ENCODE measurements at regions not wholly inside any gene's neighbourhood (a gene's known extent, or its start where the extent isn't known, plus 50 kb on each side); places are given as distances from the start of the nearest gene placed in this dataset.

- WGBS (ENCODE audit: low lambda C conversion rate), result 100% methylated on average over 1 of the region's 1 CpG
- TF ChIP-seq HIC2 (CRISPR knock-in tag; IDR thresholded peaks at IDR 0.05; ENCODE audit: low read depth) (no peak), ZNF607 (CRISPR knock-in tag; IDR thresholded peaks at IDR 0.05; ENCODE audit: borderline replicate concordance) (no peak), MED1 (CRISPR knock-in tag; IDR thresholded peaks at IDR 0.05) (no peak), XBP1 (CRISPR knock-in tag; IDR thresholded peaks at IDR 0.05) (no peak), FOXM1 (CRISPR knock-in tag; IDR thresholded peaks at IDR 0.05) (no peak), DZIP1 (CRISPR knock-in tag; IDR thresholded peaks at IDR 0.05) (no peak), ZNF773 (CRISPR knock-in tag; IDR thresholded peaks at IDR 0.05; ENCODE audit: borderline replicate concordance) (no peak)
- TF ChIP-seq, protein P1, sequence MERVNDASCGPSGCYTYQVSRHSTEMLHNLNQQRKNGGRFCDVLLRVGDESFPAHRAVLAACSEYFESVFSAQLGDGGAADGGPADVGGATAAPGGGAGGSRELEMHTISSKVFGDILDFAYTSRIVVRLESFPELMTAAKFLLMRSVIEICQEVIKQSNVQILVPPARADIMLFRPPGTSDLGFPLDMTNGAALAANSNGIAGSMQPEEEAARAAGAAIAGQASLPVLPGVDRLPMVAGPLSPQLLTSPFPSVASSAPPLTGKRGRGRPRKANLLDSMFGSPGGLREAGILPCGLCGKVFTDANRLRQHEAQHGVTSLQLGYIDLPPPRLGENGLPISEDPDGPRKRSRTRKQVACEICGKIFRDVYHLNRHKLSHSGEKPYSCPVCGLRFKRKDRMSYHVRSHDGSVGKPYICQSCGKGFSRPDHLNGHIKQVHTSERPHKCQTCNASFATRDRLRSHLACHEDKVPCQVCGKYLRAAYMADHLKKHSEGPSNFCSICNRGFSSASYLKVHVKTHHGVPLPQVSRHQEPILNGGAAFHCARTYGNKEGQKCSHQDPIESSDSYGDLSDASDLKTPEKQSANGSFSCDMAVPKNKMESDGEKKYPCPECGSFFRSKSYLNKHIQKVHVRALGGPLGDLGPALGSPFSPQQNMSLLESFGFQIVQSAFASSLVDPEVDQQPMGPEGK (CRISPR knock-in tag; IDR thresholded peaks at IDR 0.05), result no peak
- TF ChIP-seq, protein P2, sequence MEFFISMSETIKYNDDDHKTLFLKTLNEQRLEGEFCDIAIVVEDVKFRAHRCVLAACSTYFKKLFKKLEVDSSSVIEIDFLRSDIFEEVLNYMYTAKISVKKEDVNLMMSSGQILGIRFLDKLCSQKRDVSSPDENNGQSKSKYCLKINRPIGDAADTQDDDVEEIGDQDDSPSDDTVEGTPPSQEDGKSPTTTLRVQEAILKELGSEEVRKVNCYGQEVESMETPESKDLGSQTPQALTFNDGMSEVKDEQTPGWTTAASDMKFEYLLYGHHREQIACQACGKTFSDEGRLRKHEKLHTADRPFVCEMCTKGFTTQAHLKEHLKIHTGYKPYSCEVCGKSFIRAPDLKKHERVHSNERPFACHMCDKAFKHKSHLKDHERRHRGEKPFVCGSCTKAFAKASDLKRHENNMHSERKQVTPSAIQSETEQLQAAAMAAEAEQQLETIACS (CRISPR knock-in tag; IDR thresholded peaks at IDR 0.05), result no peak
Measured at GRCh38 chr5:60377826-60378225, 322.1 kb downstream of the DEPDC1B start.

More at GRCh38 chr5:60377826-60378225, 322.1 kb downstream of the DEPDC1B start:
- Histone ChIP-seq H3K9ac (ENCODE audit: insufficient read depth, low read depth, low read length) (no peak overlapping the region), H3K36me3 (replicated peaks in 1 of 2; ENCODE audit: control insufficient read depth in 1 of 2, insufficient read depth in 2 of 2, low read length in 2 of 2) (no peaks in the 10 kb centered on the region), H3K79me2 (ENCODE audit: insufficient read depth, low read length) (no peaks in the 10 kb centered on the region), H4K20me1 (ENCODE audit: insufficient read depth, low read length) (no peaks in the 10 kb centered on the region), H3K4me3 (replicated peaks in 1 of 3; ENCODE audit: insufficient read depth in 1 of 3, low read depth in 2 of 3, low read length in 3 of 3) (no peak overlapping the region), H3K9me3 (ENCODE audit: low read length) (no peaks in the 10 kb centered on the region), H3K4me1 (ENCODE audit: insufficient read depth, low read length) (peaks cover 34% of the 10 kb centered on the region), H3K27ac (ENCODE audit: extremely low read length, insufficient read depth, low read length) (no peak overlapping the region), H2AFZ (ENCODE audit: low read length) (no peak overlapping the region), H3K27me3 (ENCODE audit: control insufficient read depth in 1 of 2, insufficient read depth in 2 of 2, low read length in 2 of 2) (no peaks in the 10 kb centered on the region), H3K4me2 (ENCODE audit: low read depth, low read length) (no peak overlapping the region)
- ChIA-PET POLR2A (no interaction called here), CTCF (ENCODE audit: low intra/inter-chr PET ratio, low total read pairs) (no interaction called here)
- ATAC-seq, result no peak
- no peak for DNase-seq (ENCODE audit: low spot score)
- intact Hi-C loops (cut with micrococcal nuclease; ENCODE audit: unreplicated experiment), result no loop called here
- FAIRE-seq, result no peak
- in situ Hi-C loops (cut with HindIII; ENCODE audit: extremely low pct_ligation_motif_present, low pct_unique_long_range_greater_than_20kb), result loop anchor here (25.0 kb wide), 1 partner anchor 991 kb away; no protein-coding TSS in a partner anchor
- BruUV-seq (replicated peaks), result no TSS peak
